Mucosa of rectum (tissue), 2 donors: ENCODE measurements at regions not wholly inside any gene's neighbourhood (a gene's known extent, or its start where the extent isn't known, plus 50 kb on each side); places are given as distances from the start of the nearest gene placed in this dataset.

Experiments used
- H3K27ac ChIP-seq, 2 donors: one replicate each; pipeline ENCODE4 v1.7.0; 2013; ENCODE audit warnings: inconsistent platforms in 2 of 2, low read depth in 2 of 2, low read length in 2 of 2
- H3K27me3 ChIP-seq, 2 donors: one replicate each; pipeline ENCODE4 v1.7.0; 2013; ENCODE audit warnings: low read length in 2 of 2; ENCODE audit not compliant: control insufficient read depth in 2 of 2, insufficient read depth in 2 of 2
- H3K36me3 ChIP-seq, 2 donors: one replicate each; pipeline ENCODE4 v1.7.0; 2013; ENCODE audit warnings: low read length in 2 of 2; ENCODE audit not compliant: control insufficient read depth in 2 of 2, insufficient read depth in 2 of 2
- H3K4me1 ChIP-seq, 2 donors: one replicate each; pipeline ENCODE4 v1.7.0; 2013; ENCODE audit warnings: low read length in 2 of 2, mild to moderate bottlenecking in 1 of 2; ENCODE audit not compliant: control insufficient read depth in 2 of 2, insufficient read depth in 2 of 2
- H3K4me3 ChIP-seq, 2 donors: one replicate each; pipeline ENCODE4 v1.7.0; 2013; ENCODE audit warnings: low read length in 2 of 2
- H3K9ac ChIP-seq, 2 donors: one replicate each; pipeline ENCODE4 v1.7.0; 2013; ENCODE audit warnings: low read length in 2 of 2, low read depth in 1 of 2, mild to moderate bottlenecking in 1 of 2
- H3K9me3 ChIP-seq, 2 donors: one replicate each; pipeline ENCODE4 v1.7.0; 2013; ENCODE audit warnings: low read length in 2 of 2; ENCODE audit not compliant: control insufficient read depth in 2 of 2
- donor health status: healthy.
- donor health status: Normal muscosa, but diverticular disease.

- no peak overlapping the region for H3K9ac ChIP-seq
- H3K4me3 ChIP-seq, result no peak overlapping the region
- no peaks in the 10 kb centered on the region for H3K4me1 ChIP-seq
- H3K9me3 ChIP-seq, result no peaks in the 10 kb centered on the region
- no peaks in the 10 kb centered on the region for H3K27me3 ChIP-seq
- no peaks in the 10 kb centered on the region for H3K36me3 ChIP-seq
- no peak overlapping the region for H3K27ac ChIP-seq
These were observed 1587.3 kb downstream of the NCAM2 start for GRCh38 chr21:22585558-22585957.

DNA sequence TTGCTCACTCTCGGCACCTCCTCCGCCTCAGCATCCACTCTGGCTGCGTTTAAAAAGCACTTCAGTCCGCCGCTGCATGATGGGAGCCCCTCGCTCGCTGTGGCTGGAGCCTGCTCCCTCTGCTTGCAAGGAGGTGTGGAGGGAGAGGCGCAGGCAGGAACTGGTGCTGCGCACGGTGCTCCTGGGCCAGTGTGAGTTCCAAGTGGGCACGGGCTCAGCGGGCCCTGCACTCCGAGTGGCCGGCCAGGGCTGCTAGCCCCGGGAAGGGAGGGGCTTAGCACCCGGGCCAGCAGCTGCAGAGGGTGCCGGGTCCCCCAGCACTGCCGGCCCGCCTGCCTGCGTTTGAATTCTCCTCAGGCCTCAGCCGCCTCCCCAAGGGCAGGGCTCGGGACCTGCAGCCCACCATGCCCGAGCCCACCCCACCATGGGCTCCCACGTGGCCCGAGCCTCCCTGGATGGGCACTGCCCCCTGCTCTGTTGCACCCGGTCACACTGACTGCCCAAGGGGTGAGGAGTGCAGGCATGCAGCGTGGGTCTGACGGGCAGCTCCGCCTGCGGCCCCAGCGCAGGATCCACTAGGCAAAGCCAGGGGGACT lies 1599.5 kb downstream of the NCAM2 start:
- no peaks in the 10 kb centered on the region for H3K36me3 ChIP-seq
- no peaks in the 10 kb centered on the region for H3K4me1 ChIP-seq
- no peaks in the 10 kb centered on the region for H3K27me3 ChIP-seq
- no peaks in the 10 kb centered on the region for H3K9me3 ChIP-seq
- no peak overlapping the region for H3K9ac ChIP-seq
- H3K27ac ChIP-seq, result no peak overlapping the region
- H3K4me3 ChIP-seq, result no peak overlapping the region

- H3K9ac ChIP-seq, result no peak overlapping the region
- H3K4me1 ChIP-seq, result no peaks in the 10 kb centered on the region
- no peak overlapping the region for H3K4me3 ChIP-seq
- no peak overlapping the region for H3K27ac ChIP-seq
- no peaks in the 10 kb centered on the region for H3K9me3 ChIP-seq
- H3K27me3 ChIP-seq, result no peaks in the 10 kb centered on the region
- no peaks in the 10 kb centered on the region for H3K36me3 ChIP-seq
These were observed 1611.6 kb downstream of the NCAM2 start for GRCh38 chr21:22609802-22610201.

DNA sequence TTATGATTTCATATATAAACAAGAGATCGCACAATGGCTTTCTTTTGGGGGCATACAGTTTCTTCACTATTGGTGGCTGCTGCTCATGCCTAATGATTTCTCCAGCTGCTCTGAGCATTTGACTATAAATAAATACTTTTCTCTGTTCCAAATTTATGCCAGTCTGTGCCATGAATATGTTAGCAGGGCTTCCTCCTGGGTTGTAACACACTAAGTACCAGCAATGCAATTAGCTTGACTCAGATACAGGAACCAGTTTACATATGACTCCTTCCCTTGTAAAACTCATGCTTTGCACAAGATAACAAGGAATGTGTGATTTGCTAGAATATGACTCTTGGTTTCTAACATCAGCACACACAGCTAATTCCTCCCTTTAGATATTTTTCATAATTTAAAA lies 1629.7 kb downstream of the NCAM2 start:
- H3K4me1 ChIP-seq, result no peaks in the 10 kb centered on the region
- H3K27me3 ChIP-seq, result no peaks in the 10 kb centered on the region
- H3K9me3 ChIP-seq, result peaks cover 0 to 2% of the 10 kb centered on the region in 2 donors
- no peaks in the 10 kb centered on the region for H3K36me3 ChIP-seq
- no peak overlapping the region for H3K4me3 ChIP-seq
- H3K9ac ChIP-seq, result no peak overlapping the region
- H3K27ac ChIP-seq, result no peak overlapping the region

DNA sequence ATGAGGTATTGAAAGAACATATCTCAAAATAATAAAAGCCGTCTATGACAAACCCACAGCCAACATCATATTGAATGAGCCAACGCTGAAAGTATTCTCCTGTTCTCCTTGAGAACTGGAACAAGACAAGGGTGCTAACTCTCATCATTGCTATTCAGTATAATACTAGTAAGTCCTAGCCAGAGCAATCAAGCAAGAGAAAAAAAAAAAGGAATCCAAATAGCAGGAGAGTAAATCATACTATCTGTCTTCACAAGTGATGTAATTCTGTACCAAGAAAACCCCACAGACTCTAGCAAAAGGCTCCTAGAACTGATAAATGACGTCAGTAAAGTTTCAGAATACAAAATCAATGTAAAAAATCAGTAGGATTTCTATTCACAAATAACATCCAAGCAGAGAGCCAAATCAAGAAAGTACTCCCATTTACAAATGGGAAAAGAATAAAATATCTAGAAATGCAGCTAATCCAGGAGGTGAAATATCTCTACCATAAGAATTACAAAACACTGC lies 1632.8 kb downstream of the NCAM2 start:
- Histone ChIP-seq H3K36me3 (no peaks in the 10 kb centered on the region), H3K4me3 (no peak overlapping the region), H3K27me3 (no peaks in the 10 kb centered on the region), H3K27ac (no peak overlapping the region), H3K9me3 (no peaks in the 10 kb centered on the region), H3K4me1 (no peaks in the 10 kb centered on the region), H3K9ac (no peak overlapping the region)

GRCh38 chr21:22632176-22632575 lies 1634.0 kb downstream of the NCAM2 start:
- Histone ChIP-seq H3K36me3 (no peaks in the 10 kb centered on the region), H3K4me3 (no peak overlapping the region), H3K27ac (no peak overlapping the region), H3K4me1 (no peaks in the 10 kb centered on the region), H3K9me3 (no peaks in the 10 kb centered on the region), H3K9ac (no peak overlapping the region), H3K27me3 (no peaks in the 10 kb centered on the region)

DNA sequence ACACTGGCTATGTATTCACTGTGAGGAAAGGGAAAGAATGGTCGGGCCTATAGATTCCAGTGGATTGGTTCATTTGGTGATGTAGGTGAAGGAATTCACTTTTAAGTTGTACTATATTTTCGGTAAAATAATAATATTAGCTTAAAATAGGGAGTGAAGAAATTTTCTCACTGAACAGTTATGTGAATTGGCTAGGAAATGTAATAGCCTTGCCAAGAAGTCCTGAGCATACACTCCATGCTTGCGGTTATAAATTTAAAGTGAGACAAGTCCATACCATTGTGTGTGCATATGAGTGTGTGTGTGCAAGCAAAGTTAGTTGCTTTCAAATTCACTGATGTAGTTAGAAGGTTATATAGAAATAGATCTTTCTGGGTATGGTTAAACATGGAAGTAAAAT lies 1651.0 kb downstream of the NCAM2 start:
- Histone ChIP-seq H3K27me3 (no peaks in the 10 kb centered on the region), H3K27ac (no peak overlapping the region), H3K9me3 (peaks cover 0 to 2% of the 10 kb centered on the region in 2 donors), H3K9ac (no peak overlapping the region), H3K4me1 (no peaks in the 10 kb centered on the region), H3K36me3 (no peaks in the 10 kb centered on the region), H3K4me3 (no peak overlapping the region)

GRCh38 chr21:22650226-22650625 lies 1652.0 kb downstream of the NCAM2 start:
- no peaks in the 10 kb centered on the region for H3K27me3 ChIP-seq
- H3K4me1 ChIP-seq, result no peaks in the 10 kb centered on the region
- no peaks in the 10 kb centered on the region for H3K36me3 ChIP-seq
- H3K9ac ChIP-seq, result no peak overlapping the region
- H3K27ac ChIP-seq, result no peak overlapping the region
- no peak overlapping the region for H3K4me3 ChIP-seq
- peaks cover 0 to 2% of the 10 kb centered on the region in 2 donors for H3K9me3 ChIP-seq

DNA sequence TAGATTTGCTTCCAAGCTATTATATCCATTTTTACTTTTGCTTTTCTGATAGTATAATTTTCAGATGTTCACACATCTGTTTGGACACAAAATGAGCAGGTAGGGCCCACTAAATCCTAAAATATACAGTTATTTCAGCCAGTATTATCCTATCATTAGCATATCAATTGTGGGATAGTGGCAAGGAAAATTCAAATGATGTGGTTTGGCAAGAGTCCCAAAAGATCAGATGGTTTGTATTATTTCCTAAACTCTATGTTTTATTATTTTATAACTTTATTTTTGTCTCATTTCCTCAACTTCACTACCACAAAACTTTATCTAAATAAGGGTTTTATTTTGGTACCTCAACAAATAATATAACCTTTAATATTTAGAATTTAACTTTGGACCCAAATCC lies 1659.6 kb downstream of the NCAM2 start:
- H3K27me3 ChIP-seq, result no peaks in the 10 kb centered on the region
- H3K27ac ChIP-seq, result no peak overlapping the region
- H3K36me3 ChIP-seq, result no peaks in the 10 kb centered on the region

GRCh38 chr21:22670148-22670547 lies 1671.9 kb downstream of the NCAM2 start:
- Histone ChIP-seq H3K4me3 (no peak overlapping the region), H3K27me3 (no peaks in the 10 kb centered on the region), H3K9me3 (peaks cover 0 to 3% of the 10 kb centered on the region in 2 donors), H3K36me3 (no peaks in the 10 kb centered on the region), H3K9ac (no peak overlapping the region), H3K4me1 (no peaks in the 10 kb centered on the region), H3K27ac (no peak overlapping the region)

More for the DNA sequence above, 1659.6 kb downstream of the NCAM2 start:
- Histone ChIP-seq H3K4me3 (no peak overlapping the region), H3K9ac (no peak overlapping the region), H3K9me3 (peaks cover 0 to 2% of the 10 kb centered on the region in 2 donors), H3K4me1 (no peaks in the 10 kb centered on the region)
